PC-9 (cell line): ENCODE measurements at regions not wholly inside any gene's neighbourhood (a gene's known extent, or its start where the extent isn't known, plus 50 kb on each side); places are given as distances from the start of the nearest gene placed in this dataset.

Experiments
- BruUV-seq: library from RNA; stranded (reverse); fragments of 400-500 nt; replicated peaks from 2 replicates; lab custom pipeline; 2021; lab: Mats Ljungman, UMichigan
- CTCF ChIA-PET: fragments of 300-600 bp; sonication (Branson Sonifier 250); formaldehyde crosslinking; loops from one replicate; lab custom pipeline; 2022; ENCODE audit warnings: antibody characterized with exemption; lab: Charles Lee
- POLR2A ChIA-PET: fragments of 300-600 bp; sonication (Branson Sonifier 250); formaldehyde crosslinking; loops from one replicate; lab custom pipeline; 2022; ENCODE audit warnings: antibody characterized with exemption; ENCODE audit not compliant: unreplicated experiment; lab: Charles Lee
- DNase-seq, 2 experiments: peaks; one replicate each; pipeline versions ENCODE4 v3.0.0 to v3.0.0-alpha.2; 2015 to 2022; ENCODE audit warnings: mixed read lengths in 1 of 2
- H2AFZ ChIP-seq: fragments of 200-600 bp; sonication (generic); 2 replicates; pipeline ENCODE4 v1.8.1; 2017; ENCODE audit warnings: antibody characterized with exemption
- H3F3A ChIP-seq: fragments of 200-600 bp; sonication (generic); 2 replicates; pipeline ENCODE4 v1.8.1; 2017; ENCODE audit warnings: antibody characterized with exemption, mild to moderate bottlenecking, low read depth; ENCODE audit not compliant: insufficient read depth
- H3K27ac ChIP-seq: fragments of 200-600 bp; sonication (generic); 2 replicates; pipeline ENCODE4 v1.6.1; 2016; ENCODE audit warnings: mixed run types
- H3K27me3 ChIP-seq: fragments of 200-600 bp; sonication (generic); 2 replicates; pipeline ENCODE4 v1.6.1; 2016; ENCODE audit warnings: low read depth, mixed run types; ENCODE audit not compliant: insufficient read depth
- H3K36me3 ChIP-seq: fragments of 200-600 bp; sonication (generic); 2 replicates; pipeline ENCODE4 v1.6.1; 2016; ENCODE audit warnings: low read depth, mixed run types
- H3K4me1 ChIP-seq: fragments of 200-600 bp; sonication (generic); replicated peaks from 2 replicates; pipeline ENCODE4 v1.6.1; 2016; ENCODE audit warnings: mixed run types; ENCODE audit not compliant: insufficient read depth
- H3K4me2 ChIP-seq: fragments of 200-600 bp; sonication (generic); 2 replicates; pipeline ENCODE4 v1.6.1; 2017; ENCODE audit warnings: mixed run types
- H3K4me3 ChIP-seq: fragments of 200-600 bp; sonication (generic); 2 replicates; pipeline ENCODE4 v1.6.1; 2016; ENCODE audit warnings: mixed run types
- H3K79me2 ChIP-seq: fragments of 200-600 bp; sonication (generic); 2 replicates; pipeline ENCODE4 v1.6.1; 2017; ENCODE audit warnings: low read depth, mixed run types
- H3K9me2 ChIP-seq: fragments of 200-600 bp; sonication (generic); 2 replicates; pipeline ENCODE4 v1.8.1; 2017; ENCODE audit warnings: mild to moderate bottlenecking; ENCODE audit not compliant: insufficient read depth
- H3K9me3 ChIP-seq: fragments of 200-600 bp; sonication (generic); 2 replicates; pipeline ENCODE4 v1.8.1; 2016; ENCODE audit warnings: low read depth; ENCODE audit not compliant: insufficient read depth
- H4K20me1 ChIP-seq: fragments of 200-600 bp; sonication (generic); 2 replicates; pipeline ENCODE4 v1.8.1; 2017; ENCODE audit not compliant: insufficient read depth
- CTCF ChIP-seq: fragments of 200-600 bp; sonication (generic); conservative IDR thresholded peaks from 2 replicates; pipeline ENCODE4 v1.6.1; 2017; ENCODE audit warnings: mixed run types, antibody characterized with exemption, mild to moderate bottlenecking, moderate library complexity
- EZH2 ChIP-seq: fragments of 200-600 bp; sonication (generic); IDR thresholded peaks from 2 replicates; pipeline ENCODE4 v1.8.0; 2017; ENCODE audit warnings: antibody characterized with exemption, low read depth
- intact Hi-C: fragments of 100-400 bp; cut with micrococcal nuclease; formaldehyde crosslinking; loops from one replicate; pipeline ENCODE4 v1.10.0; 2022; ENCODE audit not compliant: unreplicated experiment

GRCh38 chr11:101765932-101766331 lies 148.9 kb upstream of the CEP126 start:
- Histone ChIP-seq H2AFZ (no peak overlapping the region), H3K27ac (no peak overlapping the region), H3K4me3 (no peak overlapping the region), H3K9me2 (no peaks in the 10 kb centered on the region), H4K20me1 (no peaks in the 10 kb centered on the region), H3K4me1 (peaks cover 18% of the 10 kb centered on the region), H3K9me3 (peaks cover 15% of the 10 kb centered on the region; the same call in 1 of the 2 replicates), H3K4me2 (no peak overlapping the region), H3K36me3 (0 out of 2 replicates have a peak, but pooled peaks cover 5% of the 10 kb centered on the region), H3F3A (no peaks in the 10 kb centered on the region), H3K79me2 (no peaks in the 10 kb centered on the region), H3K27me3 (no peaks in the 10 kb centered on the region)
- no TSS peak for BruUV-seq
- intact Hi-C loops: no loop called here
- no peak for TF ChIP-seq EZH2
- TF ChIP-seq CTCF: no peak
- DNase-seq: no peak
- POLR2A ChIA-PET: no interaction called here
- CTCF ChIA-PET: no interaction called here

- intact Hi-C loops: no loop called here
- no peaks in the 10 kb centered on the region for H4K20me1 ChIP-seq
- POLR2A ChIA-PET: no interaction called here
- H3K9me2 ChIP-seq: no peaks in the 10 kb centered on the region
- no peak overlapping the region for H3K4me2 ChIP-seq
- DNase-seq: no peak
- CTCF ChIA-PET: interaction anchor here (0.6 to 1.3 kb wide), 2 partner anchors 87 to 101 kb away, joined by 3 read pairs; no protein-coding TSS in a partner anchor
- H3K79me2 ChIP-seq: no peaks in the 10 kb centered on the region
- H3K4me1 ChIP-seq: peaks cover 24% of the 10 kb centered on the region
- no TSS peak for BruUV-seq
- H3K27me3 ChIP-seq: no peaks in the 10 kb centered on the region
- H3K27ac ChIP-seq: no peak overlapping the region
- no peaks in the 10 kb centered on the region for H3F3A ChIP-seq
- H3K36me3 ChIP-seq: 0 out of 2 replicates have a peak, but pooled peaks cover 5% of the 10 kb centered on the region
- no peak overlapping the region for H3K4me3 ChIP-seq
- H3K9me3 ChIP-seq: peaks cover 7% of the 10 kb centered on the region; the same call in 1 of the 2 replicates
- TF ChIP-seq CTCF (peak; percentile 45; the same call in 1 of the 2 replicates), EZH2 (no peak)
- H2AFZ ChIP-seq: no peak overlapping the region
Observed at GRCh38 chr11:101759771-101760450, 154.9 kb upstream of the CEP126 start.

GRCh38 chr11:101757741-101758140 lies 157.1 kb upstream of the CEP126 start:
- no TSS peak for BruUV-seq
- no peaks in the 10 kb centered on the region for H3K27me3 ChIP-seq
- H3K4me2 ChIP-seq: no peak overlapping the region
- no peak overlapping the region for H3K27ac ChIP-seq
- H3K4me1 ChIP-seq: peaks cover 22% of the 10 kb centered on the region
- no peak overlapping the region for H2AFZ ChIP-seq
- TF ChIP-seq EZH2: no peak
- no peak for TF ChIP-seq CTCF
- no peaks in the 10 kb centered on the region for H4K20me1 ChIP-seq
- H3K36me3 ChIP-seq: 0 out of 2 replicates have a peak, but pooled peaks cover 5% of the 10 kb centered on the region
- peaks cover 7% of the 10 kb centered on the region; the same call in 1 of the 2 replicates for H3K9me3 ChIP-seq
- H3K9me2 ChIP-seq: no peaks in the 10 kb centered on the region
- intact Hi-C loops: no loop called here
- no peak overlapping the region for H3K4me3 ChIP-seq
- ChIA-PET POLR2A (no interaction called here), CTCF (no interaction called here)
- no peaks in the 10 kb centered on the region for H3K79me2 ChIP-seq
- no peaks in the 10 kb centered on the region for H3F3A ChIP-seq
- no peak for DNase-seq
